Osteoblast (primary cell): ENCODE measurements at regions not wholly inside any gene's neighbourhood (a gene's known extent, or its start where the extent isn't known, plus 50 kb on each side); places are given as distances from the start of the nearest gene placed in this dataset.
"Not testable (repeated sequence)": the region's sequence is repeated elsewhere in the genome, so short reads cannot be mapped to it uniquely, and the experiment has no call there.

Source experiments
- DNase-seq: peaks from one replicate; pipeline ENCODE4 v3.0.0; 2011; ENCODE audit warnings: low spot score, mixed read lengths; ENCODE audit not compliant: insufficient read length; ENCODE audit errors: missing footprints
- H2AFZ ChIP-seq: 2 replicates; pipeline ENCODE4 v1.6.0; 2011; ENCODE audit warnings: mild to moderate bottlenecking, low read length
- H3K27ac ChIP-seq: 2 replicates; pipeline ENCODE4 v1.5.1; 2011; ENCODE audit warnings: mild to moderate bottlenecking, low read depth, low read length, moderate library complexity
- H3K27me3 ChIP-seq: 2 replicates; pipeline ENCODE4 v1.6.0; 2012; ENCODE audit warnings: mild to moderate bottlenecking, control low read depth, inconsistent platforms, low read length, moderate library complexity; ENCODE audit not compliant: insufficient read depth
- H3K36me3 ChIP-seq: 2 replicates; pipeline ENCODE4 v1.5.1; 2011; ENCODE audit warnings: mild to moderate bottlenecking, low read length, control low read depth, moderate library complexity; ENCODE audit not compliant: insufficient read depth
- H3K4me1 ChIP-seq: 2 replicates; pipeline ENCODE4 v1.5.1; 2011; ENCODE audit warnings: mild to moderate bottlenecking, low read length, control low read depth, moderate library complexity; ENCODE audit not compliant: insufficient read depth
- H3K4me2 ChIP-seq: 2 replicates; pipeline ENCODE4 v1.6.0; 2011; ENCODE audit warnings: mild to moderate bottlenecking, low read length; ENCODE audit not compliant: insufficient read depth
- H3K4me3 ChIP-seq: fragments of 200-600 bp; sonication (generic); 3 replicates; pipeline ENCODE4 v1.5.1; 2012; ENCODE audit warnings: mild to moderate bottlenecking, low read length, inconsistent platforms; ENCODE audit not compliant: insufficient read depth
- H3K79me2 ChIP-seq: 2 replicates; pipeline ENCODE4 v1.6.0; 2012; ENCODE audit warnings: mild to moderate bottlenecking, low read length, control low read depth, inconsistent platforms; ENCODE audit not compliant: insufficient read depth
- H3K9me3 ChIP-seq: 2 replicates; pipeline ENCODE4 v1.5.1; 2011; ENCODE audit warnings: low read depth, low read length, control low read depth
- H4K20me1 ChIP-seq: 2 replicates; pipeline ENCODE4 v1.6.0; 2012; ENCODE audit warnings: mild to moderate bottlenecking, low read length, control low read depth; ENCODE audit not compliant: insufficient read depth
- CTCF ChIP-seq: IDR thresholded peaks from 2 replicates; pipeline ENCODE4 v1.5.1; 2011; ENCODE audit warnings: mild to moderate bottlenecking, low read depth, low read length, moderate library complexity; ENCODE audit errors: extremely low read depth

GRCh38 chr22:48758881-48759875, 1068.5 kb downstream of the BRD1 start:
- no peak overlapping the region for H3K4me2 ChIP-seq
- TF ChIP-seq CTCF = no peak
- H4K20me1 ChIP-seq = no peaks in the 10 kb centered on the region
- H3K9me3 ChIP-seq = peaks cover 2% of the 10 kb centered on the region
- H3K36me3 ChIP-seq = no peaks in the 10 kb centered on the region
- no peaks in the 10 kb centered on the region for H3K79me2 ChIP-seq
- no peaks in the 10 kb centered on the region for H3K27me3 ChIP-seq
- DNase-seq = peak; percentile 69
- H2AFZ ChIP-seq = no peak overlapping the region
- no peak overlapping the region for H3K27ac ChIP-seq
- no peaks in the 10 kb centered on the region for H3K4me1 ChIP-seq
- H3K4me3 ChIP-seq = no peak overlapping the region

GRCh38 chr22:48757985-48758561, 1069.6 kb downstream of the BRD1 start:
- H3K79me2 ChIP-seq = no peaks in the 10 kb centered on the region
- H3K27ac ChIP-seq = no peak overlapping the region
- H3K27me3 ChIP-seq = no peaks in the 10 kb centered on the region
- no peak overlapping the region for H3K4me2 ChIP-seq
- no peaks in the 10 kb centered on the region for H3K36me3 ChIP-seq
- H4K20me1 ChIP-seq = no peaks in the 10 kb centered on the region
- DNase-seq = no peak
- no peak overlapping the region for H2AFZ ChIP-seq
- no peak for TF ChIP-seq CTCF
- H3K4me3 ChIP-seq = no peak overlapping the region
- H3K4me1 ChIP-seq = no peaks in the 10 kb centered on the region
- H3K9me3 ChIP-seq = peaks cover 2% of the 10 kb centered on the region

GRCh38 chr22:48757581-48757980, 1070.1 kb downstream of the BRD1 start:
- peak; percentile 60 for DNase-seq
- H3K36me3 ChIP-seq = no peaks in the 10 kb centered on the region
- no peak overlapping the region for H2AFZ ChIP-seq
- TF ChIP-seq CTCF = no peak
- H3K9me3 ChIP-seq = peaks cover 2% of the 10 kb centered on the region
- H3K27me3 ChIP-seq = no peaks in the 10 kb centered on the region
- H4K20me1 ChIP-seq = no peaks in the 10 kb centered on the region
- H3K4me2 ChIP-seq = no peak overlapping the region
- no peak overlapping the region for H3K27ac ChIP-seq
- no peak overlapping the region for H3K4me3 ChIP-seq
- H3K79me2 ChIP-seq = no peaks in the 10 kb centered on the region
- H3K4me1 ChIP-seq = no peaks in the 10 kb centered on the region

GRCh38 chr22:48757135-48757534, 1070.5 kb downstream of the BRD1 start:
- H2AFZ ChIP-seq, H3K36me3 ChIP-seq, H3K27me3 ChIP-seq, H3K79me2 ChIP-seq, H3K4me1 ChIP-seq, H3K9me3 ChIP-seq, H3K27ac ChIP-seq, H3K4me2 ChIP-seq, DNase-seq, H3K4me3 ChIP-seq, H4K20me1 ChIP-seq: not testable (repeated sequence)
